DND-41 (cell line): ENCODE measurements at regions not wholly inside any gene's neighbourhood (a gene's known extent, or its start where the extent isn't known, plus 50 kb on each side); places are given as distances from the start of the nearest gene placed in this dataset.

Experiments used
- ATAC-seq: fragments of 200-7000 bp; cut with Tn5 transposase; 3 replicates; pipeline ENCODE4 v1.9.1; 2021; ENCODE audit warnings: low read depth; ENCODE audit not compliant: insufficient read depth
- DNase-seq: peaks from one replicate; pipeline ENCODE4 v3.0.0-alpha.2; 2020
- H2AFZ ChIP-seq: 2 replicates; pipeline ENCODE4 v1.6.0; 2012; ENCODE audit warnings: low read depth, low read length
- H3K27ac ChIP-seq: 2 replicates; pipeline ENCODE4 v1.5.1; 2012; ENCODE audit warnings: low read length, inconsistent platforms
- H3K27me3 ChIP-seq: fragments of 200-600 bp; sonication (generic); 2 replicates; pipeline ENCODE4 v1.6.0; 2012; ENCODE audit warnings: low read length, mild to moderate bottlenecking, inconsistent platforms; ENCODE audit not compliant: insufficient read depth, poor library complexity
- H3K36me3 ChIP-seq: 2 replicates; pipeline ENCODE4 v1.5.1; 2012; ENCODE audit warnings: low read length, inconsistent platforms; ENCODE audit not compliant: insufficient read depth
- H3K4me1 ChIP-seq: 2 replicates; pipeline ENCODE4 v1.5.1; 2012; ENCODE audit warnings: mild to moderate bottlenecking, low read length; ENCODE audit not compliant: insufficient read depth
- H3K4me2 ChIP-seq: 2 replicates; pipeline ENCODE4 v1.6.0; 2012; ENCODE audit warnings: mild to moderate bottlenecking, moderate library complexity, low read length, inconsistent platforms; ENCODE audit not compliant: insufficient read depth
- H3K4me3 ChIP-seq, 2 experiments: fragments of 200-600 bp in 1 of 2; shearing (Covaris generic) in 1 of 2; 2 replicates each; pipeline ENCODE4 v1.5.1; 2012 to 2016; ENCODE audit warnings: inconsistent platforms in 2 of 2, low read length in 2 of 2, mild to moderate bottlenecking in 2 of 2, low read depth in 1 of 2, moderate library complexity in 1 of 2
- H3K79me2 ChIP-seq: 2 replicates; pipeline ENCODE4 v1.6.0; 2012; ENCODE audit warnings: low read length, inconsistent platforms; ENCODE audit not compliant: insufficient read depth
- H3K9ac ChIP-seq: 2 replicates; pipeline ENCODE4 v1.6.0; 2012; ENCODE audit warnings: low read depth, mild to moderate bottlenecking, inconsistent platforms, low read length, moderate library complexity
- H3K9me3 ChIP-seq: 2 replicates; pipeline ENCODE4 v1.5.1; 2012; ENCODE audit warnings: low read length, moderate library complexity, mild to moderate bottlenecking, inconsistent platforms; ENCODE audit not compliant: insufficient read depth, severe bottlenecking
- H4K20me1 ChIP-seq: 2 replicates; pipeline ENCODE4 v1.6.0; 2012; ENCODE audit warnings: low read length; ENCODE audit not compliant: insufficient read depth
- EZH2 ChIP-seq: IDR thresholded peaks from 3 replicates; pipeline ENCODE4 v1.6.1; 2012; ENCODE audit warnings: borderline replicate concordance, low read depth, mild to moderate bottlenecking, moderate library complexity, low read length, inconsistent platforms; ENCODE audit not compliant: severe bottlenecking
- TF ChIP-seq, protein P1 (sequence below): IDR thresholded peaks from 2 replicates; pipeline ENCODE4 v1.5.1; 2012; ENCODE audit warnings: borderline replicate concordance, low read length, moderate library complexity, mild to moderate bottlenecking; ENCODE audit not compliant: poor library complexity, severe bottlenecking; ENCODE audit errors: extremely low read depth

GRCh38 chr2:195562570-195563566 lies 94.2 kb upstream of the SLC39A10 start:
- ATAC-seq (no peak), DNase-seq (no peak)
- Histone ChIP-seq H3K4me1 (peaks cover 71% of the 10 kb centered on the region), H4K20me1 (no peaks in the 10 kb centered on the region), H3K4me2 (no peak overlapping the region), H3K4me3 (no peak overlapping the region), H3K36me3 (no peaks in the 10 kb centered on the region), H3K9me3 (no peaks in the 10 kb centered on the region), H3K27ac (peak overlapping the region; percentile 98), H3K9ac (peak overlapping the region; percentile 65), H2AFZ (peak overlapping the region; percentile 59), H3K27me3 (no peaks in the 10 kb centered on the region), H3K79me2 (peaks cover 17% of the 10 kb centered on the region)
- TF ChIP-seq, protein P1, sequence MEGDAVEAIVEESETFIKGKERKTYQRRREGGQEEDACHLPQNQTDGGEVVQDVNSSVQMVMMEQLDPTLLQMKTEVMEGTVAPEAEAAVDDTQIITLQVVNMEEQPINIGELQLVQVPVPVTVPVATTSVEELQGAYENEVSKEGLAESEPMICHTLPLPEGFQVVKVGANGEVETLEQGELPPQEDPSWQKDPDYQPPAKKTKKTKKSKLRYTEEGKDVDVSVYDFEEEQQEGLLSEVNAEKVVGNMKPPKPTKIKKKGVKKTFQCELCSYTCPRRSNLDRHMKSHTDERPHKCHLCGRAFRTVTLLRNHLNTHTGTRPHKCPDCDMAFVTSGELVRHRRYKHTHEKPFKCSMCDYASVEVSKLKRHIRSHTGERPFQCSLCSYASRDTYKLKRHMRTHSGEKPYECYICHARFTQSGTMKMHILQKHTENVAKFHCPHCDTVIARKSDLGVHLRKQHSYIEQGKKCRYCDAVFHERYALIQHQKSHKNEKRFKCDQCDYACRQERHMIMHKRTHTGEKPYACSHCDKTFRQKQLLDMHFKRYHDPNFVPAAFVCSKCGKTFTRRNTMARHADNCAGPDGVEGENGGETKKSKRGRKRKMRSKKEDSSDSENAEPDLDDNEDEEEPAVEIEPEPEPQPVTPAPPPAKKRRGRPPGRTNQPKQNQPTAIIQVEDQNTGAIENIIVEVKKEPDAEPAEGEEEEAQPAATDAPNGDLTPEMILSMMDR = no peak
- no peak for TF ChIP-seq EZH2

GRCh38 chr2:195561116-195561921 lies 95.7 kb upstream of the SLC39A10 start:
- ATAC-seq = no peak
- peak overlapping the region; percentile 52 for H3K4me2 ChIP-seq
- H2AFZ ChIP-seq = peak overlapping the region; percentile 16; the same call in 1 of the 2 replicates

GRCh38 chr2:195560209-195560895 lies 96.7 kb upstream of the SLC39A10 start:
- Histone ChIP-seq H3K27ac (peak overlapping the region; percentile 98), H3K4me2 (peak overlapping the region; percentile 52), H3K79me2 (peaks cover 17% of the 10 kb centered on the region), H2AFZ (no peak overlapping the region), H3K4me1 (peaks cover 91% of the 10 kb centered on the region), H3K36me3 (no peaks in the 10 kb centered on the region), H4K20me1 (no peaks in the 10 kb centered on the region), H3K9me3 (no peaks in the 10 kb centered on the region), H3K27me3 (no peaks in the 10 kb centered on the region), H3K4me3 (peak overlapping the region in 1 of 2 experiments; percentile 40; a peak in 2 of 4 replicates), H3K9ac (peak overlapping the region; percentile 65)
- ATAC-seq = no peak
- peak; percentile 56 for DNase-seq
- TF ChIP-seq EZH2 = no peak
- TF ChIP-seq, protein P1 = no peak

More at GRCh38 chr2:195561116-195561921, 95.7 kb upstream of the SLC39A10 start:
- Histone ChIP-seq H3K9ac (peak overlapping the region; percentile 65), H4K20me1 (no peaks in the 10 kb centered on the region), H3K79me2 (peaks cover 17% of the 10 kb centered on the region), H3K4me1 (peaks cover 86% of the 10 kb centered on the region), H3K9me3 (no peaks in the 10 kb centered on the region), H3K27me3 (no peaks in the 10 kb centered on the region), H3K27ac (peak overlapping the region; percentile 98), H3K4me3 (peak overlapping the region in 1 of 2 experiments; percentile 40; a peak in 2 of 4 replicates), H3K36me3 (no peaks in the 10 kb centered on the region)
- DNase-seq = no peak
- no peak for TF ChIP-seq EZH2
- TF ChIP-seq, protein P1 = no peak
